Hippocampal formation (tissue), 2 donors: ENCODE measurements at regions not wholly inside any gene's neighbourhood (a gene's known extent, or its start where the extent isn't known, plus 50 kb on each side); places are given as distances from the start of the nearest gene placed in this dataset.

Experiments used
- DNase-seq, 2 donors: peaks; one replicate each; lab custom pipeline; 2025; lab: John Stamatoyannopoulos, UW

GRCh38 chr1:60591583-60591982 lies 490.8 kb upstream of the NFIA start:
- DNase-seq = no peak

GRCh38 chr1:60589916-60590315 lies 492.4 kb upstream of the NFIA start:
- DNase-seq = no peak

GRCh38 chr1:60589046-60589748 lies 493.2 kb upstream of the NFIA start:
- DNase-seq = no peak

- no peak for DNase-seq
Observed at GRCh38 chr1:60584371-60584770, 498.0 kb upstream of the NFIA start.

- DNase-seq = no peak
Observed at GRCh38 chr1:60583696-60584095, 498.7 kb upstream of the NFIA start.

GRCh38 chr1:60581455-60582220 lies 500.7 kb upstream of the NFIA start:
- no peak for DNase-seq

- DNase-seq = no peak
Observed at GRCh38 chr1:60577029-60577428, 503.5 kb upstream of the C1orf87 start.

GRCh38 chr1:60575326-60575977 lies 501.9 kb upstream of the C1orf87 start:
- no peak for DNase-seq

- no peak for DNase-seq
Observed at GRCh38 chr1:60573726-60574409, 500.3 kb upstream of the C1orf87 start.

- DNase-seq = no peak
Observed at GRCh38 chr1:60573121-60573520, 499.6 kb upstream of the C1orf87 start.

GRCh38 chr1:60572378-60572777 lies 498.8 kb upstream of the C1orf87 start:
- no peak for DNase-seq

GRCh38 chr1:60571811-60572210 lies 498.2 kb upstream of the C1orf87 start:
- DNase-seq = no peak

GRCh38 chr1:60569189-60569588 lies 495.6 kb upstream of the C1orf87 start:
- no peak for DNase-seq

GRCh38 chr1:60567256-60567655 lies 493.7 kb upstream of the C1orf87 start:
- DNase-seq = no peak

- DNase-seq = no peak
Observed at GRCh38 chr1:60564916-60565750, 491.6 kb upstream of the C1orf87 start.

GRCh38 chr1:60563777-60564535 lies 490.4 kb upstream of the C1orf87 start:
- DNase-seq = no peak

- no peak for DNase-seq
Observed at GRCh38 chr1:60562740-60563139, 489.2 kb upstream of the C1orf87 start.

- no peak for DNase-seq
Observed at GRCh38 chr1:60560701-60561100, 487.1 kb upstream of the C1orf87 start.

GRCh38 chr1:60558236-60558635 lies 484.7 kb upstream of the C1orf87 start:
- no peak for DNase-seq

GRCh38 chr1:60553730-60554129 lies 480.2 kb upstream of the C1orf87 start:
- DNase-seq = no peak

GRCh38 chr1:60547821-60548220 lies 474.3 kb upstream of the C1orf87 start:
- no peak for DNase-seq
